ENCODE measurements at regions not wholly inside any gene's neighbourhood (a gene's known extent, or its start where the extent isn't known, plus 50 kb on each side); places are given as distances from the start of the nearest gene placed in this dataset.
"Not testable (repeated sequence)": the region's sequence is repeated elsewhere in the genome, so short reads cannot be mapped to it uniquely, and the experiment has no call there.

GRCh38 chr5:110812639-110813038 lies 73.8 kb downstream of the SLC25A46 start:
- TF ChIP-seq CTCF (IDR thresholded peaks at IDR 0.05; ENCODE audit: insufficient read depth, low read depth, low read length): no peak
- no peak for DNase-seq (ENCODE audit: low read depth)
- no peak overlapping the region for H3K4me3 ChIP-seq (ENCODE audit: low read depth, low read length)

GRCh38 chr5:110815916-110816605 lies 77.3 kb downstream of the SLC25A46 start:
- DNase-seq (ENCODE audit: low read depth): no peak
- TF ChIP-seq CTCF (IDR thresholded peaks at IDR 0.05; ENCODE audit: insufficient read depth, low read depth, low read length): no peak
- H3K4me3 ChIP-seq (ENCODE audit: low read depth, low read length): no peak overlapping the region

- H3K4me3 ChIP-seq (ENCODE audit: low read depth, low read length): no peak overlapping the region
- DNase-seq (ENCODE audit: low read depth): peak; percentile 14
- TF ChIP-seq CTCF (IDR thresholded peaks at IDR 0.05; ENCODE audit: insufficient read depth, low read depth, low read length): no peak
These were observed 78.7 kb downstream of the SLC25A46 start for GRCh38 chr5:110817459-110817858.

- H3K4me3 ChIP-seq (ENCODE audit: low read depth, low read length): no peak overlapping the region
- DNase-seq (ENCODE audit: low read depth): no peak
- no peak for TF ChIP-seq CTCF (IDR thresholded peaks at IDR 0.05; ENCODE audit: insufficient read depth, low read depth, low read length)
These were observed 84.8 kb downstream of the SLC25A46 start for GRCh38 chr5:110823571-110823970.

GRCh38 chr5:110824936-110825441 lies 86.2 kb downstream of the SLC25A46 start:
- H3K4me3 ChIP-seq (ENCODE audit: low read depth, low read length): no peak overlapping the region
- DNase-seq (ENCODE audit: low read depth): no peak
- no peak for TF ChIP-seq CTCF (IDR thresholded peaks at IDR 0.05; ENCODE audit: insufficient read depth, low read depth, low read length)

GRCh38 chr5:110832683-110833082 lies 93.9 kb downstream of the SLC25A46 start:
- TF ChIP-seq CTCF (IDR thresholded peaks at IDR 0.05; ENCODE audit: insufficient read depth, low read depth, low read length): no peak
- DNase-seq (ENCODE audit: low read depth): no peak
- no peak overlapping the region for H3K4me3 ChIP-seq (ENCODE audit: low read depth, low read length)

GRCh38 chr5:110834933-110835332 lies 96.1 kb downstream of the SLC25A46 start:
- H3K4me3 ChIP-seq (ENCODE audit: low read depth, low read length); DNase-seq (ENCODE audit: low read depth): not testable (repeated sequence)

Measured in fibroblast of villous mesenchyme (primary cell).